ENCODE measurements at regions not wholly inside any gene's neighbourhood (a gene's known extent, or its start where the extent isn't known, plus 50 kb on each side); places are given as distances from the start of the nearest gene placed in this dataset.

- Histone ChIP-seq H3K79me2 (ENCODE audit: low read depth) (no peaks in the 10 kb centered on the region), H3K9me3 (ENCODE audit: insufficient read depth, low read depth) (no peaks in the 10 kb centered on the region), H3K4me2 (no peak overlapping the region), H3K4me3 (no peak overlapping the region), H3K27me3 (ENCODE audit: insufficient read depth, low read depth) (no peaks in the 10 kb centered on the region), H4K20me1 (ENCODE audit: insufficient read depth) (no peaks in the 10 kb centered on the region), H3K4me1 (replicated peaks; ENCODE audit: insufficient read depth) (no peaks in the 10 kb centered on the region), H3K9me2 (ENCODE audit: insufficient read depth) (no peaks in the 10 kb centered on the region), H2AFZ (no peak overlapping the region), H3K27ac (no peak overlapping the region), H3K36me3 (ENCODE audit: low read depth) (no peaks in the 10 kb centered on the region), H3F3A (ENCODE audit: insufficient read depth, low read depth) (no peaks in the 10 kb centered on the region)
- TF ChIP-seq CTCF (conservative IDR thresholded peaks at IDR 0.05) (no peak), EZH2 (IDR thresholded peaks at IDR 0.05; ENCODE audit: low read depth) (no peak)
- BruUV-seq (replicated peaks): no TSS peak
- ChIA-PET CTCF (no interaction called here), POLR2A (ENCODE audit: unreplicated experiment) (no interaction called here)
- intact Hi-C loops (cut with micrococcal nuclease; ENCODE audit: unreplicated experiment): no loop called here
- no peak for DNase-seq
These were observed 146.3 kb upstream of the RPS6KA3 start for GRCh38 chrX:20412871-20413486.

- Histone ChIP-seq H3K79me2 (ENCODE audit: low read depth) (no peaks in the 10 kb centered on the region), H3K27ac (no peak overlapping the region), H2AFZ (no peak overlapping the region), H3K36me3 (ENCODE audit: low read depth) (no peaks in the 10 kb centered on the region), H4K20me1 (ENCODE audit: insufficient read depth) (no peaks in the 10 kb centered on the region), H3K4me1 (replicated peaks; ENCODE audit: insufficient read depth) (no peaks in the 10 kb centered on the region), H3K9me2 (ENCODE audit: insufficient read depth) (no peaks in the 10 kb centered on the region), H3K27me3 (ENCODE audit: insufficient read depth, low read depth) (no peaks in the 10 kb centered on the region), H3F3A (ENCODE audit: insufficient read depth, low read depth) (no peaks in the 10 kb centered on the region), H3K9me3 (ENCODE audit: insufficient read depth, low read depth) (no peaks in the 10 kb centered on the region), H3K4me2 (no peak overlapping the region), H3K4me3 (no peak overlapping the region)
- ChIA-PET CTCF (no interaction called here), POLR2A (ENCODE audit: unreplicated experiment) (no interaction called here)
- TF ChIP-seq EZH2 (IDR thresholded peaks at IDR 0.05; ENCODE audit: low read depth) (no peak), CTCF (conservative IDR thresholded peaks at IDR 0.05) (no peak)
- no TSS peak for BruUV-seq (replicated peaks)
- DNase-seq: no peak
- intact Hi-C loops (cut with micrococcal nuclease; ENCODE audit: unreplicated experiment): no loop called here
These were observed 143.8 kb upstream of the RPS6KA3 start for GRCh38 chrX:20410540-20410939.

GRCh38 chrX:20409991-20410390 lies 143.3 kb upstream of the RPS6KA3 start:
- intact Hi-C loops (cut with micrococcal nuclease; ENCODE audit: unreplicated experiment): no loop called here
- POLR2A ChIA-PET (ENCODE audit: unreplicated experiment): interaction anchor here (0.6 kb wide), 1 partner anchor 111 kb away, joined by 3 read pairs; no protein-coding TSS in a partner anchor

More at GRCh38 chrX:20409991-20410390, 143.3 kb upstream of the RPS6KA3 start:
- Histone ChIP-seq H3K27me3 (ENCODE audit: insufficient read depth, low read depth) (no peaks in the 10 kb centered on the region), H3K4me1 (replicated peaks; ENCODE audit: insufficient read depth) (no peaks in the 10 kb centered on the region), H3K9me3 (ENCODE audit: insufficient read depth, low read depth) (no peaks in the 10 kb centered on the region), H3K4me2 (no peak overlapping the region), H3K4me3 (no peak overlapping the region), H3K9me2 (ENCODE audit: insufficient read depth) (no peaks in the 10 kb centered on the region), H4K20me1 (ENCODE audit: insufficient read depth) (no peaks in the 10 kb centered on the region), H3K36me3 (ENCODE audit: low read depth) (no peaks in the 10 kb centered on the region), H3K79me2 (ENCODE audit: low read depth) (no peaks in the 10 kb centered on the region), H3K27ac (no peak overlapping the region), H2AFZ (no peak overlapping the region), H3F3A (ENCODE audit: insufficient read depth, low read depth) (no peaks in the 10 kb centered on the region)
- CTCF ChIA-PET: no interaction called here
- no peak for TF ChIP-seq CTCF (conservative IDR thresholded peaks at IDR 0.05)
- TF ChIP-seq EZH2 (IDR thresholded peaks at IDR 0.05; ENCODE audit: low read depth): no peak
- DNase-seq: no peak
- no TSS peak for BruUV-seq (replicated peaks)

Data from PC-9 (cell line).